ENCODE measurements at regions not wholly inside any gene's neighbourhood (a gene's known extent, or its start where the extent isn't known, plus 50 kb on each side); places are given as distances from the start of the nearest gene placed in this dataset.

DNA sequence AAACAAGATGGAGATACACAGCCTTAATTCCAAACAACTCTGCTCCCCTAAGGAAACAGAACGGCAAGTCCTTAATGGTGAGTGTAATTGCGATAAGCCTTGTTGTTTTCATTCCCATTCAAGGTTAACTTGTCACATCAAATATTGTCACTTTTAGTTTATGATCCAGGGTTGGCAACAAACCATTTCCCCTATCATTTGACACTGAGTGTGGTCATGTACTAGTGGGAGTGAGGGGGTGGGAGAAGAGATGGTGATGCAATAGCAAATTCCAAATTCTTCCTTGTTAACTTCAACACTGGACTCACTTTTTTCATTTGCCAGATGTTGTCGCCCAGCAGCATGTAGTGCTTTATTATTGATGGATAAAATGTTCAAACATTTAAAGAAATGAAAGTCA is 140.4 kb downstream of the ZNF326 start:
- TF ChIP-seq, protein P1, sequence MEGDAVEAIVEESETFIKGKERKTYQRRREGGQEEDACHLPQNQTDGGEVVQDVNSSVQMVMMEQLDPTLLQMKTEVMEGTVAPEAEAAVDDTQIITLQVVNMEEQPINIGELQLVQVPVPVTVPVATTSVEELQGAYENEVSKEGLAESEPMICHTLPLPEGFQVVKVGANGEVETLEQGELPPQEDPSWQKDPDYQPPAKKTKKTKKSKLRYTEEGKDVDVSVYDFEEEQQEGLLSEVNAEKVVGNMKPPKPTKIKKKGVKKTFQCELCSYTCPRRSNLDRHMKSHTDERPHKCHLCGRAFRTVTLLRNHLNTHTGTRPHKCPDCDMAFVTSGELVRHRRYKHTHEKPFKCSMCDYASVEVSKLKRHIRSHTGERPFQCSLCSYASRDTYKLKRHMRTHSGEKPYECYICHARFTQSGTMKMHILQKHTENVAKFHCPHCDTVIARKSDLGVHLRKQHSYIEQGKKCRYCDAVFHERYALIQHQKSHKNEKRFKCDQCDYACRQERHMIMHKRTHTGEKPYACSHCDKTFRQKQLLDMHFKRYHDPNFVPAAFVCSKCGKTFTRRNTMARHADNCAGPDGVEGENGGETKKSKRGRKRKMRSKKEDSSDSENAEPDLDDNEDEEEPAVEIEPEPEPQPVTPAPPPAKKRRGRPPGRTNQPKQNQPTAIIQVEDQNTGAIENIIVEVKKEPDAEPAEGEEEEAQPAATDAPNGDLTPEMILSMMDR (IDR thresholded peaks at IDR 0.05): no peak
- no peak for TF ChIP-seq POLR2A (IDR thresholded peaks at IDR 0.05)
- no peak for TF ChIP-seq POLR2AphosphoS5 (IDR thresholded peaks at IDR 0.05)

All from transverse colon (tissue), 4 donors.